Heart right ventricle (tissue), 16 donors: ENCODE measurements at regions not wholly inside any gene's neighbourhood (a gene's known extent, or its start where the extent isn't known, plus 50 kb on each side); places are given as distances from the start of the nearest gene placed in this dataset.

Source experiments
- ATAC-seq, 8 donors: fragments of 200-7000 bp; cut with Tn5 transposase; one replicate each; pipeline ENCODE4 v1.9.1; 2020; ENCODE audit warnings: mild to moderate bottlenecking in 8 of 8, moderate library complexity in 8 of 8, moderate number of reproducible peaks in 1 of 8
- DNase-seq, 2 donors: peaks; one replicate each; pipeline ENCODE4 v3.0.0-alpha.2; 2020
- H3K27ac ChIP-seq, 10 donors: fragments of 200-600 bp; sonication (generic) in 2 of 10; one replicate each; pipeline versions ENCODE4 v1.5.0 to v1.8.0; 2020 to 2022; ENCODE audit warnings: mild to moderate bottlenecking in 3 of 10
- H3K27me3 ChIP-seq, 7 donors: fragments of 200-600 bp; one replicate each; pipeline ENCODE4 v1.8.0; 2021 to 2022; ENCODE audit warnings: mild to moderate bottlenecking in 2 of 7
- H3K36me3 ChIP-seq, 9 donors: fragments of 200-600 bp; sonication (generic) in 1 of 9; one replicate each; pipeline versions ENCODE4 v1.5.0 to v1.8.0; 2020 to 2022; ENCODE audit warnings: mild to moderate bottlenecking in 2 of 9
- H3K4me1 ChIP-seq, 9 donors: fragments of 200-600 bp; sonication (generic) in 1 of 9; one replicate each; pipeline versions ENCODE4 v1.5.0 to v1.8.0; 2020 to 2022; ENCODE audit warnings: mild to moderate bottlenecking in 4 of 9
- H3K4me3 ChIP-seq, 10 donors: fragments of 200-600 bp; sonication (generic) in 2 of 10; one replicate each; pipeline versions ENCODE4 v1.5.0 to v1.8.0; 2020 to 2022; ENCODE audit warnings: mild to moderate bottlenecking in 7 of 10, moderate library complexity in 2 of 10
- H3K9me3 ChIP-seq, 11 donors: fragments of 200-600 bp in 10 of 11; sonication (generic) in 2 of 11; one replicate each; pipeline versions ENCODE4 v1.5.0 to v1.8.0; 2013 to 2022; ENCODE audit warnings: mild to moderate bottlenecking in 2 of 11, control low read depth in 1 of 11, moderate library complexity in 1 of 11
- CTCF ChIP-seq, 9 donors: fragments of 200-600 bp; sonication (generic) in 2 of 9; IDR thresholded peaks; one replicate each; pipeline versions ENCODE4 v1.5.0 to v1.8.0; 2021 to 2022; ENCODE audit warnings: antibody characterized with exemption in 9 of 9, mild to moderate bottlenecking in 5 of 9, moderate library complexity in 1 of 9
- WGBS, 2 donors: extraction: QIAGEN DNeasy Blood & Tissue Kit; methylation state at CpG; one replicate each; pipeline ENCODE4 v1.1.7; 2013; ENCODE audit warnings: inconsistent platforms in 1 of 2; 5-methylcytosine and 5-hydroxymethylcytosine counted together
- intact Hi-C, 10 donors: fragments of 100-400 bp; cut with DNase I; formaldehyde crosslinking; loops; one replicate each; pipeline versions ENCODE4 v1.11.1 to v1.14.2; 2022
- donor health status: Arrhythmogenic right ventricular cardiomyopathy.
- donor health status: ischemic (EF 13 %, LVEDD 7.1; RV severe dilation, severe dysfunction).
- donor health status: healthy with polysubstance abuse.
- donor health status: DM: no; HTN: yes; CAD: no.
- donor health status: DM: no; HTN: no; CAD: no.
- donor health status: ischemic (EF 25% LVEDD 6.9; RV normal size, moderate dysfunction).
- donor health status: ischemic (EF 25% LVEDD 5.7; RV mildly dilated, moderate dysfunction).
- donor health status: healthy.
- donor health status: DM: yes; HTN: yes; CAD: no.
- donor health status: Ischemic cardiomyopathy.
- donor health status: ischemic (EF 35%, LVEDD 5.7; RV mildly dilated, moderate dysfunction).
- donor health status: nonischemic (EF 11% LVEDD 7.7; RV severe dilation, severe dysfunction).
- donor health status: DM: yes; HTN: yes; CAD: no.
- donor health status: PGD.
- donor health status: ischemic (EF 29% LVEDD 5.4; RV normal size, mild dysfunction).
- donor health status: nonischemic (EF 23%, LVEDD 6.1; RV moderate dilation, normal function).

- WGBS, 2 donors: 48 to 50% methylated on average over 7 of the region's 7 CpGs
- Histone ChIP-seq H3K4me1 (no peaks in the 10 kb centered on the region), H3K36me3 (no peaks in the 10 kb centered on the region), H3K27ac (no peak overlapping the region), H3K27me3 (peaks cover 0 to 17% (median 5%) of the 10 kb centered on the region in 7 donors), H3K4me3 (no peak overlapping the region), H3K9me3 (no peaks in the 10 kb centered on the region)
- no peak for DNase-seq
- TF ChIP-seq CTCF (IDR thresholded peaks at IDR 0.05): no peak
- intact Hi-C loops: no loop called here
- no peak for ATAC-seq
Measured at GRCh38 chr22:48171271-48171691, 1408.8 kb downstream of the TBC1D22A start.

- ATAC-seq (no peak), DNase-seq (no peak)
- H3K4me3 ChIP-seq: no peak overlapping the region
- intact Hi-C loops: no loop called here
- no peaks in the 10 kb centered on the region for H3K4me1 ChIP-seq
- H3K36me3 ChIP-seq: no peaks in the 10 kb centered on the region
- H3K27ac ChIP-seq: no peak overlapping the region
- peaks cover 0 to 15% (median 4%) of the 10 kb centered on the region in 7 donors for H3K27me3 ChIP-seq
- TF ChIP-seq CTCF (IDR thresholded peaks at IDR 0.05): no peak
- WGBS, 2 donors: 70 to 72% methylated on average over 4 of the region's 4 CpGs
- no peaks in the 10 kb centered on the region for H3K9me3 ChIP-seq
Measured at GRCh38 chr22:48169227-48169626, 1406.8 kb downstream of the TBC1D22A start.

- no peaks in the 10 kb centered on the region for H3K4me1 ChIP-seq
- DNase-seq (no peak), ATAC-seq (no peak)
- H3K36me3 ChIP-seq: no peaks in the 10 kb centered on the region
- 52 to 53% methylated on average over 6 of the region's 6 CpGs for WGBS, 2 donors
- H3K9me3 ChIP-seq: no peaks in the 10 kb centered on the region
- H3K4me3 ChIP-seq: no peak overlapping the region
- H3K27ac ChIP-seq: no peak overlapping the region
- peaks cover 0 to 13% (median 0%) of the 10 kb centered on the region in 7 donors for H3K27me3 ChIP-seq
- TF ChIP-seq CTCF (IDR thresholded peaks at IDR 0.05): no peak
- intact Hi-C loops: no loop called here
Measured at GRCh38 chr22:48167238-48167637, 1404.8 kb downstream of the TBC1D22A start.

GRCh38 chr22:48161298-48161697, 1398.8 kb downstream of the TBC1D22A start:
- Histone ChIP-seq H3K4me3 (no peak overlapping the region), H3K36me3 (no peaks in the 10 kb centered on the region), H3K4me1 (no peaks in the 10 kb centered on the region), H3K27ac (no peak overlapping the region), H3K27me3 (peaks cover 0 to 5% (median 0%) of the 10 kb centered on the region in 7 donors), H3K9me3 (peaks cover 0 to 7% (median 0%) of the 10 kb centered on the region in 11 donors)
- intact Hi-C loops: no loop called here
- no peak for DNase-seq
- 70 to 86% methylated on average over 4 of the region's 4 CpGs for WGBS, 2 donors
- TF ChIP-seq CTCF (IDR thresholded peaks at IDR 0.05): no peak
- no peak for ATAC-seq
